ENCODE measurements at regions not wholly inside any gene's neighbourhood (a gene's known extent, or its start where the extent isn't known, plus 50 kb on each side); places are given as distances from the start of the nearest gene placed in this dataset.

DNA sequence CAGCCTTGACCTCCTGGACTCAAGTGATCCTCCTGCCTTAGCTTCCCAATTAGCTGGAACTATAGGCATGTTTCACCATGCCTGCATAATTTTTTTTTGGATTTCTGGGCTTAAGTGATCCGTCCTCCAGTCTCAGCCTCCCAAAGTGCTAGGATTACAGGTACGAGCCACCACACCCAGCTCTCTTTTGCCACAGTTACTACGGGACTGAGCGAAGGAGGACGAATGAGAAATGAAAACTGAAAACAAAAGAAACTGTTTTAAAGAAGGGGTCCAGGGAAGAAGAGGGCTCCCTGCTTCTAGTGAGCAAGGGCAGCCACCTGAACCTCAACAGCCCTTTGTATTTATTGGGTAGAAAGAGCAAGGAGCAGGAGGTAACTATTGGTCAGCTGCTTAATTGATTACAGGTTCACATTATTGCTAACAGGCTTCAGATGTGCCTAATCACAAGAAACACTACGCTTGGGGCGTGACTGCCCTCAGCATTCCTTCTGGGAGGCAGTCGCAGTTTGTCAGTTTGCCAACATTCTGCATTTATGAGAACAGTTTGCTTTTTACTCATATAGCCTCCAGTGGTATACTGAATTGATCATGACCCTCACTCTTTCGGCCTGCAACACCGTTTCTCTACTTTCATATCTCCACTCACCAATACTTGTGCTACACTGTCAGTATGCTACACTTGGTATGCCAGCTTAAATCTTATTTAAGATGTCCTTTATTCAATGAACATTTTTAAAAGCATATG, 676.8 kb downstream of the DNAJB9 start:
- TF ChIP-seq POLR2AphosphoS5 (IDR thresholded peaks at IDR 0.05; ENCODE audit: insufficient read depth in 1 of 2, low read depth in 1 of 2): no peak
- no peak for TF ChIP-seq POLR2A (IDR thresholded peaks at IDR 0.05)
